ENCODE measurements at regions not wholly inside any gene's neighbourhood (a gene's known extent, or its start where the extent isn't known, plus 50 kb on each side); places are given as distances from the start of the nearest gene placed in this dataset.

GRCh38 chr12:18975933-18976332 lies 153.6 kb upstream of the PLEKHA5 start:
- TF ChIP-seq CTCF (IDR thresholded peaks at IDR 0.05): no peak
- no peak for TF ChIP-seq ZFX (IDR thresholded peaks at IDR 0.05; ENCODE audit: borderline replicate concordance)
